ENCODE measurements at regions not wholly inside any gene's neighbourhood (a gene's known extent, or its start where the extent isn't known, plus 50 kb on each side); places are given as distances from the start of the nearest gene placed in this dataset.

DNA sequence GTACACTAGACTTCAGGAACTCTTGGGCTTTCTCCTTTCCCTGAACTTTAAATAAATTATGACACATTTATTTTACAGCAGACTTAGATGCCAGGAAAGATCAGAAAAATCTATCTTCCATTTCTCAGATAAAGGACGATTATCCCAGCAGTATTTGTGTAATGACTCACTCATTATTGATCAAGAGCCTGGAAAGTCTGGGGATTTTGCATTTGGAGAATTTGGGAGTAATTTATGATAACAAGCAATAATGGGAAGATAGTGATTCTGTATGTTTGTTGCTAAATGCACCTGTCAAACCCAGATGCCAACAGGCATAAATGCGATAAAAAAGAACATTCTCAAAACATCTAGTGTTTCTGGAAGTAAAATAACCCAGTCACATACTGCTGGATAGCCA lies 480.2 kb upstream of the ATP2B1 start:
- DNase-seq: no peak

DNA sequence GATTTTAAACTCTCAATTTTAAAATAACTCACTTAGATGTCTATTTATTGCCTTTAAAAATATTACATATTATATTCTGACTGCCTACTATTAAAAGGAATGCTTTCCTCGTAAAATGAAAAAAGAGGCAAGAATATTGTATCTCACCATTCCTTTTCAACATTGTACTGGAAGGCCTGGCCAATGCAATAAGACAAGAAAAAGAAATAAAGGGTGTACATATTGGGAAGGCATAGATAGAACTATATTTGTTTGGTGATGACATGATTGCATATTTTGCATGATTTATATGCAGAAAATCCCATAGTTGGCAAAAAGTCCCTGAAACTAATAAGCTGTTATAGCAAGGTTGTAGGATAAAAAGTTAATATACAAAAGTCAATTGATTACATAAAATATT lies 474.6 kb upstream of the ATP2B1 start:
- no peak for DNase-seq

DNA sequence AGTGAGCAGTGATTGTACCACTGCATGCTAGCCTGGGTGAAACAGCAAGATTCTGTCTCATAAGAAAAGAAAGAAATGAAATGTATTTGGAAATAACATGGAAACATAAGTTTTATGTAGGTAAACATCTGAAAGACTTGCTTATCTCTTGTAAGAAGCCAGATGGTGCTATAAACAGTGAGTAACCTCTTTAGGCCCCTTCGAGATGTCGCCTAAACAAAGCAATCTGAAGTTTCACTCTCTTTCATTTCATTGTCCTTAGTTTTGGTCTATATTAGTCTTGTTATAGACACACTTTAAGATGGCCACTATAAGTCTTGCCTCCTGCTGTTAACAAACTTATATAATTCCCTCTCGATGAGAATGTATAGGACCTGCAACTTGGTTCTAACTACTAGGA lies 472.6 kb upstream of the ATP2B1 start:
- DNase-seq: no peak

DNA sequence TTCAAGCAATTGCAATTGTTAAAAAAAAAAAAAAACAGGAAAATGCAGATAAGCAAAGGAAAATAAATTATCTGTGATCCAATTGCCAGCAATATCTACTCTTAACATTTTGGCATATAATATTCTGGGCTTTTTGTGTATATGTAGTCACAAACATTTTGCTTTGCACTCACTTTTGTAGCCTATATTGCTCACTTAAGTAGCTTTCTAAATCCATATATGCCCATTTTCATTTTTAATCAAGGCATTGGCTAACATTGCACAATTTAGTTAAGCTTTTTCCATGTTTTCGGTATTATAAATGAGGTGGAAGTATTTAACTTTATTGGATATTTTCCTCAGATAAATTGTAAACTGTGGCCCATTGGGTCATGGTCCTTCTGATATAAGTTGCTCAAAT lies 466.3 kb upstream of the ATP2B1 start:
- no peak for DNase-seq

DNA sequence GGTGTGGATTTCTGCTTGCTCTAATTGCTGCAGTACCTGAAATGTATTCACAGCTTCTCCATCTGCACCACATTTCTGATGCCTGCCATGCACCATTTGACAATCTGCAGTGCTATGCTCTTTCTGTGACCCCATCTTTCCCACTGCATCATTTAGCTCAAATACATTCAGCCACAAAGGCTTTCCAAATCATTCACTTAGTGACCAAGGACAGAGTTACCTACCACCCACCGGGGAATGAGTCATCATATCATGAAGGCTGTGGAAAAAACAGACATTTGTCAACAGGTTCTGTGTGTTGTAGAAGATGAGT lies 465.5 kb upstream of the ATP2B1 start:
- DNase-seq: no peak

DNA sequence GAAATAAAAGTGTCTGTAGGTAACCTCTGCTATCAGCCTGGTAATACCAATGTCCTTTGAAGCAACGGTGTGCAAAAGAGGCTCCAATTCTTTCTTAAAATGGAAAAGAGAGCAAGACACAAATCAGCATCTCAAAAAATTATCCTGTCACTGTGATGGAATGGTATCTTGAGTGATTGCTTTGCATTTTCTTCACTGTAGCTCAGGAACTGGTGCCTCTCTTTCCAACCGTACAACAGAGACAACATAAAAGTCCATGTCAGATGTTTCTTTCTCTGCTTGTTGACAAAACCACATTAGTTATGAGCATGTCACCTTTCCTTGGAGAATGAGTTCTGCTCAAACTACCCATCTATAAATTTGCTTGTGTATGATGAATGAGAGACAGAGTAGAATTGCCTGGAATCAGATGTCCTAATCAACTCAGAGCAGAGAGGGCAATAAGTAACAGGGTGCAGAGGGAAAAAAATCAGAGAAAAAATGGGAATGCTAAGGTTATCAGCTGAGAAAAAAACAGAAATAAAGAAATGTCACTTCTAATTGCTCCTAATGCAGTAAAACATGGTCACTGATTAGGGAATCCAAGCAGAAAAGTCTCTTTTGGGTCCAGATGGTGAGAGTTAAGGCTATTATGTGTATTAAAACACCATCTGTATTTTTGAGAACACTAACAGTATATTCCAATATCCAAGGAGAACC lies 465.0 kb upstream of the ATP2B1 start:
- peak; percentile 96 for DNase-seq

DNA sequence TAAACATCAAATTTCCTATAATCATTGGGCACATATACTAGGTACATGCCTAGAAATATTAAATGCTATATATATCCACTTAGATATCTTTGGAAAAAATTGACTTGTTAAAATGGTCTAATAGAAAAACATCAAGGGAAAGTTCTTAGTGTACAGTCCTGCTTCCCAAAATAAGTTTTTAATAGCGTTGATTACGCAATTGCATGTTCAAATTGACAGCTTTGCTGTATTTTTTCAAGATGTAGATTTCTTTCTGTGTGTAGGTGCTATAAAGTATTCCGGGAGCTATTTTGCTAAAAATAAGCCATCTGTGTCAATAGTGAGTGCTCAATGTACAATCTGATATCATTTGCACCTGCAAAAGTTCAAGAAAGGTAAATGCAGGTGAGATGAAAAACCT lies 463.9 kb upstream of the ATP2B1 start:
- DNase-seq: no peak

DNA sequence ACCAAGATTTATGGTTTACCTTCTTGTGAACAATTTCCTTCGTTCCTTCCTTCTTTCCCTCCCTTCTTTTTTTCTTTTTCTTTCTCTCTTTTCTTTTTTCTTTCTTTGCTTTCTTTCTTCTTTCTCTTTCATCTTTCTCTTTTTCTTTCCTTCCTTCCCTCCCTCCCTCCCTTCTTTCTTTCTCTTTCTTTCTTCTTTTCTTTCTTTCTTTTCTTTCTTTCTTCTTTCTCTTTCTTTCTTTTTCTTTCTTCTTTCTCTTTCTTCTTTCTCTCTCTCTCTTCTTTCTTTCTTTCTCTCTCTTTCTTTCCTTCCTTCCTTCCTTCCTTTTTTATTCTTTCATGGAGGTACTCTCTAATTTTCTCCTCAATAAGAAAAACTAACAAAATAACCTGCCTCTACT lies 462.1 kb upstream of the ATP2B1 start:
- no peak for DNase-seq

DNA sequence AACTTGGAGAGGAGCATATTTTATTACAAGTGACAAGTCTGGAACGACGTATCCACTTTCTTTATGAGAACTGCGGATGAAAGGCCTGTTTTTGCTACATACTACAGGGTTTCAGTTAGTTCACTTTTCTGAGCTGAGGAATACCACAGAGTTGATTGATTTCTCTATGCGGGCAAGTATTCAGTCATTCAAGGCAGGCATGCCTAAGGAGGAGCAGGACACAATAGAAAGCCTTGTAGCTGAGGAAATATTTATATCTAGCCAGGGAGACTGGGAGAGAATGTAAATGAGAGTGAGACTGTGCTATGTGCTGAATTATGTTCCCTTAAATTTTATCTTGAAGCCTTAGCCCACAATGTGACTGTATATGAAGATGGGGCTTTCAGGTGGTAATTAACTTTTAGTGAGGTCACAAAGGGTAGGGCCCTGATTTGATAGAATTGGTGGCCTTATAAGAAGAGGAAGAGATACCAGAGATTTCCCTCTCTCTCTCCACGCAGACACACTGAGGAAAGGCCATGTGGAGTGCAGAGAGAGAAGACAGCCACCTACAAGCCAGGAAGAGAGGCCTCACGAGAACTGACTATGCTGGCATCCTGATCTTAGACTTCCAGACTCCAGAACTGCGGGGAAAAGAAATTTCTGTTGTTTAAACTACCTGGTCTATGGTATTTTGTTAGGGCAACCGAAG lies 459.0 kb upstream of the ATP2B1 start:
- no peak for DNase-seq

DNA sequence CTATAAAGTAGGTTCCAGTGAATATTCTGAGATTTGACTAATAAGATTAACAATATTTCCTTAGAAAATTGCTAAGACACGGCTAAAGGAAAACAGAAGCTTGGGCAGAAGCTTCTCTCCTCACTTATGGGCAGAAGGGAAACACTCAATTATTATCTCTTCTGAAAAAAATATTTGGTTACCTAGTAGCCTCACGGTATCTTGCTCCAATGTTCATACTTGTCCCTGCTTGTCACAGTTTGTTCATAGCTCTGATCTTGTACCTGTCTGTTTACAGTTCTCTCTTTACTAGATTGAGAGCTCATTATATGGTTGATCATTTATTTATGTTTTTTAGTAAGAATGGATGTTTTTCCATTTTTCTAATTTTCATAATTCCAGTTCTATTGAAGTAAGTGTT lies 458.0 kb upstream of the ATP2B1 start:
- DNase-seq: no peak

DNA sequence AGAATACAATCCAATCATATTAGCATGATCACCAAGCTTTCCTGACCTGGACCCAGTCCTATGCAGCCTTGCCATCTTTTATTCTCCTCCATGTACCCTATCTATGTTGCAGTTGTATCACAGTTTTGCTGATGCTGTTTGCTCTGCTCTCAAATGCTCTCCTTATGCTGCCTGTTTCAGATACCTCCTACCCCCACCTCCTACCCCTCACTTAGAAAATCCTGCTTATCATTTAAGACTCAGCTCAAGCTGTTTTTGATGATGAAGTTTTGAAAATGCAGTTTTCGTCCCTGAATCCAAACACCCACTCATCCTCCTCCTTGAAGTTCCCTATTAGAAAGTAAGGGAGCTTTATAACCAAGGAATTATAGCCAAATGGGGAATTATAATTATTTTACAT lies 457.4 kb upstream of the ATP2B1 start:
- no peak for DNase-seq

DNA sequence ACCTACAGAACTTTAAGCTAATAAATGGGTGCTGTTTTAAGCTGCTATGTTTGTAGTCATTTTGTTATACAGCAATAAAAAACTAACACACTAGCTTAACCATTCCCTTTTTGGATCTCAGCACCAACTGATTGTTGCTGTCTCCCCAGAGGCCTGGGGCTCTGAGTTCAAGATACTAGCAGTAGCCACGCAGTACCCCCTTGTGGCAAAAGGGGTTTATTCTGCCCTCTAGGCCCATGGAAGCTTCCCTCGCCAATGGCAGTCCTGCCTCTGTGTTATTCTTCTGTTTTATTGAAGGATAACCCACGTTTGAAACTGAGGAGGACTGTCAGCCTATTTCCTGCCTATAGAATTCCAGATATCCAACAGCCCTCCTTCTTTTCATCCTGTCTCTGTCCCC lies 455.3 kb upstream of the ATP2B1 start:
- DNase-seq: no peak

DNA sequence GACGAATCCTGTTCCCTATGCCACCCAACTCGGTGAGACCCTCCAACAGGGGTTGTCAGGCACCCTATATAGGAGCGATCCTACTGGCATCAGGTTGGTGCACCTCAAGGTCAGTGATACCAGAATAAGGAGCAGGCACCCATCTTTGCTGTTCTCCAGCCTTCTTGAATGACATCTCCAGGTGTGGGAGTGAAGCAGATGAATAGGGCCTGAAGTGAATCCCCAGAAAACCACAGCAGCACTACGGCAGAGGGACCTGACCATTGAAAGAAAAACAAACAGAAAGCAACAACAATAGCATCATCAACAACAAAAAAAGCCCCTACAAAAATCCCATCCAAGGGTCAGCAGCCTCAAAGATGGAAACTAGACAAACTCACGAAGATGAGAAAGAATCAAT lies 445.2 kb upstream of the ATP2B1 start:
- DNase-seq: no peak

DNA sequence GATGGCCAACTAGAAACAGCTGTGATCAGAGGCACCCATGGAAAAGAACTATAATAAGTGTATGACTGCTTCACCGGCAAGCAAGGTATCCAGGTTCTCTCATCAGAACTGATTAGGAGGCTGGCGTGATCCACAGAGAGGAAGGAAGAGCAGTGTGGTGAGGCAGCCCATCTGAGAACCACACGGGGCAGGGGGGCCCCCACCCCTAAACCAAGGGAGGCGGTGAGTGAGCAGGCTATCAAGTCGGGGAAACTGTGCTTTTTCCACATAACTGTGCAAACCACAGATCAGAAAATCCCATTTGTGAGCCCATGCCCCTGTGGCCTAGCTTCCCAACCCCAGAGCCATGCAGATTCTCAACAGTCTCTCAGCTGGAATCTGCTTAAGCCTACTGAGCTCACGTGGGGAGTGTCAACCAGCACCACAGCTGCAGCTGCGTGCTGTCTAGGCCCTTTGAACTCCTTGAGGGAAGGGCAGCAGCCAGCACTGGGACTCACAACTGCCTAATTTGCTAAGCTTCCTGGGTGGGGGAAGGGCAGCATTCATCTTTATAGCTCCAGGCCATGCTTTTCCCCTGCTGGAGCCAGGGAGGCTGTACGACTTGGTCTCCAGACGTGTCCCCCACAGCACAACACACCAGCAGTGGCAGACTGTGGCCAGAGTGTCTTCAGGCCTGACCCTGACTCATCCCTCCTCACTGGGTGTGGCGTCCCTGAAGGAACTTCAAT lies 444.4 kb upstream of the ATP2B1 start:
- DNase-seq: no peak

DNA sequence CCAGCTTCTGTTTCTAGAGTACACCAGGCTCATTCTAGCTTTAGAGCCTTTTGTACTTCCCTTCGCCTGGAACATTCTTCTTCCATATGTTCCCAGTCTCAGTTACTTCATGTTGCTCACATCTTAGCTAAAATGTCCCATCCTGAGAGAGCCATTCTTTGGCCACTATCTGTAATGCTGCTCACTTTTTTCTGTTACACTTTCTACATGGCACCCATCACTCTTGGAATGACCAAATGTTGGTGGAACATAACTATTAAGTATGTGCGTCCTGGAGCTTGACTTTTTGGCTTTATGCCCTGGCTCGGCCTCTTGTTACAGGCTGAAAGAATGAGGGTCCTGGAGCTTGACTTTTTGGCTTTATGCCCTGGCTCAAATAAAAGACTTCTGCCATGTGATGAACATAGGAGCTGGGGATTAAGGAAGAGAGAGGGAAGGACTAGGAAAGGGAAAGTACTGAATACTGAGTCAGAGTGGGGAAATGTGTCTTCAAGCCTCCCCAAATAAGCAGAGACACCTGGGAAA lies 442.9 kb upstream of the ATP2B1 start:
- DNase-seq: no peak

DNA sequence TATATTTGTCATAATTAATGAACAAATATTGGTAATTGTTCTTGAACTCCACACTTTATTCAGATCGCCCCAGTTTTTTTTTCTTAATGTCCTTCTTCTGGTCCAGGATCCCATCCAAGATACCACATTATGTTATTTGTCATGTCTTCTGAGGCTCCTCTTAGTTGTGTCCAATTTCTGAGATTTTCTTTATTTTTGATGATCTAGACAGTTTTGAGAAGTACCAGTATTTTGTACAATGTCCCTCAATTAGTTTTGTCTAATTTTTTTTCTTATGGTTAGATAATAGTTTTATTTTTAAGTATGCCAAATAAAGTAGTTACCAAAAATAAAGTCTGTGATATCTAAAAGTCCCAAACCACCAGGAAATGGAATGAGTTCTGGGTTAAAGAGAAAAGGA lies 440.8 kb upstream of the ATP2B1 start:
- DNase-seq: no peak

DNA sequence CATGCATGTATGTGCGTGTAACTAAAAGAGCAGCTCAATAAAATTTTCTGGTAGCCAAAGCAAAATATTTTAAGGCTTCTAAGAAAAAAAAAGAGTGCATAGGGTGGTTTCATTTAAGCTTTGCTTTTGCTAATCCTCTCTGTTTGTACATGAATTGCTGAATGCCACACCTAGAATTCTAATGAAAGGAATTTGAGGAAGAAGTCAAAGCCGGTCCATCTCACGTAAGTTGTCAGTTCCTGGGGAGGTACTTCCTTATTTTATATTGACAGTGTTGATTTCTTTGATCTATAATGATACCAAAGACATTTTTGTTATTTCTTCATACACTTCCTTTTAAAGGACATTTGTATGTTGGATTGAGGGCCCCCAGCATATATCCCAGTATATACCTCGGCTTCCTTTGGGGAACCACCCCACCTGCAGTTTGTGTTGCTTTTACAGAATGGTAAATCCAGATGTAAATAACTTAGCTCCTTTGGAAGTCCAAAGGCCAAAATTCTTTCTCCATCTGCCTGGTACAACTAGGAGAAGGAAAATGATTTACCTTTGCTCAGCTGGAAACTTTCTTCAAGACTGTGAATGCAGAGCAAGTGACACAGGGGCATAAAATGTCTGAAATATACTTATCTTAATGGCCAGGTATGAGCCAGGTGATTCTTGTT lies 420.9 kb upstream of the ATP2B1 start:
- no peak for DNase-seq

DNA sequence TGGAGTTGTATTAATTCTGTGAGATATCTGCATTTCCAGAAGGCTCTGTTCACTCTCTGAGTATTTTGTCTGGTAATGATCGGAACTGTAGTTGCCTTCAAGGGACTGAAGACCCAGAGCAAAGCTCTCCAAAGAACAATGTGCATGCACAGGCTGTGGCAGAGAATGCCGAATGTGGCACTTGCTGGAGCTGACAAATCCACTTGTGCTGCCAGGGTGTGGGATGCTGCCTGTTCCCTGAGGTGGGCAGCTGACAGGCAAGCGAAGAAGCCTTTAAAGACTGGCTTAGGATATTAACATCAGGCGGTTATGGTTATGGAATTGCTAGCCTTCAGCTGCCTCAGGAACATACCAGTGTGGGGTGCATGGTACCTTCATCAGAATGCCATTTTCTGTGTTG lies 419.9 kb upstream of the ATP2B1 start:
- no peak for DNase-seq

DNA sequence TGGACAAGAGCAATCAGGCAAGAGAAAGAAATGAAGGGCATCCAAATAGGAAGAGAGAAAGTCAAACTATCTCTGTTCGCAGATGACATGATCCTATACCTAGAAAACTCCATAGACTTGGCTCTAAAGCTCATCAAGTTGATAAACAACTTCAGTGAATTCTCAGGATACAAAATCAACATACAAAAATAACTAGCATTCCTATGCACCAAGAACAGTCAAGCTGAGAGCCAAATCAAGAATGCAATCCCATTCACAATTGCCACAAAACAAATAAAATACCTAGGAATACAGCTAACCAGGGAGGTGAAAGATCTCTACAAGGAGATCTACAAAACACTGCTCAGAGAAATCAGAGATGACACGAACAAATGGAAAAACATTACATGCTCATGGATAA lies 417.5 kb upstream of the ATP2B1 start:
- no peak for DNase-seq

DNA sequence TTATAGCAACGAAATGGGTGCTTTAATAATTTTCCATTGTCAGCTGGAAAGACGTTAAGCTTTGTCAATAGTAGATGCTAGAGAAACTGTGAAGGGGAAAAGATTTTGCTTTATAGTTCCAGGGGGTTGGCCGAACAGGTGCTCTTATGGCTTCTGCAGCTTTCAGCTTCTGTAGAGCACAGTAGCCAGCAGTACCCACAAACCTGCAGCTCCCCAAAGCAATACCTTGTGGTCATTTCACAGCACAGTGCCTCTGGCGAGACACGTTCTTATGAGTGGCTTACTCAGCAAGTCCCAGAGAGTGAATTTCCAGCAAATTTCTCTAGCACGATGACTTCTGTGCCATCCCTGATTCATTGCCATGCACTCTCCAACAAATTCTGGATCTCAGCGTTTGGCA lies 416.3 kb upstream of the ATP2B1 start:
- no peak for DNase-seq

DNA sequence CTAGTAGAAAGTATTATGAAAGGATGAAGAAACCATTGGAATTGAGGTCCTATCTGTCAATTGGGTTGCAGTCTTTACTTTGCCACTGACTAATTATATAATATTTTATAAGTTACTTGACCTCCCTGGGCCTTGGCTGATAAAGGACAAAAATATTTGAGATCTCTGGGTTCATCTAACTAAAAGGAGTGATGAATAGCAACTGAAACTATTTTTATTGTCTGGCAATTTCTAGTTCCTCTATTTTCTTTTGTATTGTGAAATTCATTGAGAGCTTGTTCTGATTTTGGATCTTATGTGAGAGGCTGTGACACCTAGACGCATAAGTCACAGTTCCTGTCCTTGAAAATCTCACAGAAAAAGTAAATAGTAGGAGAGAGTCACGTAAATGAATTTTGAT lies 415.7 kb upstream of the ATP2B1 start:
- no peak for DNase-seq

DNA sequence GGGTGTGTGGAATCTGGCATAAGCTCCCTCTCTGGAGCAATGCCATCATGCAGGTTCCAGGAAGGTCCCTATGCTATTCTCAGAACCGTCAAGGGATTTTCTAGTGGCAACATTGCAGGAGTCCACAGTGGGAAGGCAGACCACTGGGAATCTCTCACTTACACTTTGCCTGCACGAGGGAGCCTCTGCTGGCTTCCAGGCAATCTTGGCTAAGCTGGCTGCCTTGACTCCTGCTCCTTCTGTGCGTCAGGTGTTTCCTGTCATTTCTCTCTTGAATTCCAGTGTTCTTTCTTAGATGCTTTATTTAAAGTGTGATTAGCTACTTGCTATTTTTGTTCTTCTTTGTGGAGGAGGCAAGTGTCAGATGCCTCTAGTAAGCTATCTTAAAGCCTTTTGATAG lies 414.0 kb upstream of the ATP2B1 start:
- DNase-seq: no peak

DNA sequence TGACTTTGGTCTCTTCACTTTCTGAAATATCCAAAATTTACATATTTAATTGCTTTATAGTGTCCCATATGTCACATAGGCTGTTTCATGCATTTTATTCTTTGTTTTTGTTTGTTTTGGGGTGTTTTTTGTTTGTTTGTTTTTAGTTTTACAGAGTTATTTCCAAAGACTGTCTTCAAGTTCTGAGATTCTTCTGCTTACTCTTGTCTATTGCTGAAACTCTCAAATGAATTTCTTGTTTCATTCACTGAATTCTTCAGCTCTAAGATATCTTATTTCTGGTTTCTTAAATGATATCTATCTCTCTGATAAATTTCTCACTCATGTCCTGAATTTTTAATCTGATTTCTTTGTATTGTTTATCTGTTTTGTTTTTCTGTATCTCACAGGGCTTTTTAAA lies 412.0 kb upstream of the ATP2B1 start:
- no peak for DNase-seq

DNA sequence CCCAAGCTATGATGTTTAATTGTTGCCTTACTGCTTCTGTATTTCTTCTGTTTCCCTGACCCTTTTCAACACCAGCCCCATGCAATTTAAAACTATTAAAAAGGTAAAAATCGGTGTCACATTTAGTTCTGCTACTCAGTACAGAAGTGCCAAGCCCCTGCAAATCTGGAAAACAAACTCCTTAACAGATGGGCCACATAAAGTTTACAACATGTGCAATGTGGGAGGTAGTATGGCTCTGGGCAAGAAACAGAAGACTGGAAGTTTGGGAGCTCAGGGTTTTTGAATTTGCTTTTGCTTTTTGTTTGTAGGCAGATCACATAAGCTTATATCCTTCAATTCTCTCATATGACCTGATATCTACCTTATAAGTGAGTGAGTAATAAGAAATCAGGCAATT lies 404.0 kb upstream of the ATP2B1 start:
- DNase-seq: peak; percentile 48

All from NCI-H524 treated with DMSO at 0.1 percent for 48 hours (cell line).